ENCODE measurements at regions not wholly inside any gene's neighbourhood (a gene's known extent, or its start where the extent isn't known, plus 50 kb on each side); places are given as distances from the start of the nearest gene placed in this dataset.

DNA sequence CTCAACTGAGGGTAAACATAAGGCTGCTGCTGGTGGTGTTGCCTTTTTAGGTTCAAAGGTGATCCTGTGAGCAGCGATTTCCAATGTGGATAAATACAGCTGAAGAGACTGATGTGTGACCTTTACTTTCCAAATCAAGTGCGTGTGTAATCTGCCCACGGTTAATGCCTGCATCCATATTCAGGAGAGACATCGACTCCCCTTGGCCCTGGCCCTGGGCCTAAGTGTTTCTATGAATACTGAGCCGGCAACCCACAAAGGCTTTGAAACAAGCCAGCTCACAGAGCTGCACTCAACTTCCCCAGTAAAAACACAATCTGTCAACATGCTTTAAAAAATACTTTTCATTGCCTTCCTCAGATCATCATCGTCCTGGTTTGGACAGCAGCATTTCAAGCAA, 1026.6 kb downstream of the TMEM182 start:
- CTCF ChIA-PET: no interaction called here
- POLR2A ChIA-PET (ENCODE audit: low non-redundant PET): no interaction called here
- no peak for DNase-seq (ENCODE audit: low spot score)
- TF ChIP-seq, protein P1, sequence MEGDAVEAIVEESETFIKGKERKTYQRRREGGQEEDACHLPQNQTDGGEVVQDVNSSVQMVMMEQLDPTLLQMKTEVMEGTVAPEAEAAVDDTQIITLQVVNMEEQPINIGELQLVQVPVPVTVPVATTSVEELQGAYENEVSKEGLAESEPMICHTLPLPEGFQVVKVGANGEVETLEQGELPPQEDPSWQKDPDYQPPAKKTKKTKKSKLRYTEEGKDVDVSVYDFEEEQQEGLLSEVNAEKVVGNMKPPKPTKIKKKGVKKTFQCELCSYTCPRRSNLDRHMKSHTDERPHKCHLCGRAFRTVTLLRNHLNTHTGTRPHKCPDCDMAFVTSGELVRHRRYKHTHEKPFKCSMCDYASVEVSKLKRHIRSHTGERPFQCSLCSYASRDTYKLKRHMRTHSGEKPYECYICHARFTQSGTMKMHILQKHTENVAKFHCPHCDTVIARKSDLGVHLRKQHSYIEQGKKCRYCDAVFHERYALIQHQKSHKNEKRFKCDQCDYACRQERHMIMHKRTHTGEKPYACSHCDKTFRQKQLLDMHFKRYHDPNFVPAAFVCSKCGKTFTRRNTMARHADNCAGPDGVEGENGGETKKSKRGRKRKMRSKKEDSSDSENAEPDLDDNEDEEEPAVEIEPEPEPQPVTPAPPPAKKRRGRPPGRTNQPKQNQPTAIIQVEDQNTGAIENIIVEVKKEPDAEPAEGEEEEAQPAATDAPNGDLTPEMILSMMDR (conservative IDR thresholded peaks at IDR 0.05; ENCODE audit: low read depth): no peak
- peak overlapping the region; percentile 56; the same call in 1 of the 2 replicates for H3K27ac ChIP-seq

DNA sequence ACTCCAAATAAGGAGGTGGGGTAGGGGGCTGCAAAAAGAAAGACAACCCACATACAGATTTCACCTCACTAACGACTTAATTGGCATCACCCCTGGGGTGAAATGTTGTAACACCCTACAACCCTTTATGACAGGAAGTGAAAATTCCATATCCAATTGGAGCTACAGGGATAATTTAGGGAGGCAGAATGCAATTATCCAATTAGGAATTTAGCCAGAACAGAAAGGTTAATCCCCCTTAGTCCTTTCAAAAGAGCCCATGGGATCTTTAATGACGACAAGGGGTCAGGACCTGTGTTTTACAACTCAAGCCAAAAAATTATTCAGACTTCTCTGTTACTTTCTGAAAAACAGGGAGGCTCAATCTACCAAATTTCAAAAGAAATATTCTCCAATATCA, 1027.1 kb downstream of the TMEM182 start:
- peak overlapping the region; percentile 78; the same call in 1 of the 2 replicates for H3K27ac ChIP-seq
- DNase-seq (ENCODE audit: low spot score): peak; percentile 2
- CTCF ChIA-PET: no interaction called here
- POLR2A ChIA-PET (ENCODE audit: low non-redundant PET): no interaction called here
- TF ChIP-seq, protein P1 (conservative IDR thresholded peaks at IDR 0.05; ENCODE audit: low read depth): no peak

DNA sequence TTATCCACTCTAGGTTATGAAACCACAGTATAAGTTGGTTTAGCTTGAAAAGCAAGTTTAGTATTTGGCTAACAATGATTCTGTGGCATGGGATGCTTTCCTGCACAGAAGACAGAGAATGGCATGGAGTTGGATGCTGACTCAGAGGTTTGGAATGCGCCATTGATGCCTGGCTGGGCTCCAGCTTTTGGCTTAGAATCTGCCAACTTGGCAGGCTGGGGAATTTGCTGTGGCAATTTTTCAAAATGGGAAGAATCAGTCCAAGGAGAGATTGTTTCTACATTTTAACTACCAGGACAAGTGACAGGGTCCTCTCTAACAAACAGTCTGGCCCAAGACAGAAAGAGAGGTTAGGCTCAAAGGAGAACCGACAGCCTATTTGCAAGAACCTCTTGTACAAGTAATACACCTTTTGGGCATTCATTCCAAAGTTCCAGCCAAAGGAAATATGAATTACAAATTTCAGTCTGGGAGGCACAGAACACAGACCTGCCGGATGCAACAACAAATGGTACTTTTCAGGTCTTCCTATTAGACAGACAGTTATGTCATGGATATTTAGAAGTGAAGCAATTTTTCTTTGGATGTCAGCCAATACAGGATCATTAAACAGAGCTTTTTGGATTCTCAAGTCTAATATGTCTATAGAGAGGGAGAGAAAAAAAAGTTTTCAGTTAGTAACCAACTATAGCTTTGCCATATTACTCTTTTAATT, 1027.7 kb downstream of the TMEM182 start:
- peak overlapping the region; percentile 78; the same call in 1 of the 2 replicates for H3K27ac ChIP-seq
- DNase-seq (ENCODE audit: low spot score): peak; percentile 42
- CTCF ChIA-PET: no interaction called here
- POLR2A ChIA-PET (ENCODE audit: low non-redundant PET): no interaction called here
- TF ChIP-seq, protein P1 (conservative IDR thresholded peaks at IDR 0.05; ENCODE audit: low read depth): no peak

DNA sequence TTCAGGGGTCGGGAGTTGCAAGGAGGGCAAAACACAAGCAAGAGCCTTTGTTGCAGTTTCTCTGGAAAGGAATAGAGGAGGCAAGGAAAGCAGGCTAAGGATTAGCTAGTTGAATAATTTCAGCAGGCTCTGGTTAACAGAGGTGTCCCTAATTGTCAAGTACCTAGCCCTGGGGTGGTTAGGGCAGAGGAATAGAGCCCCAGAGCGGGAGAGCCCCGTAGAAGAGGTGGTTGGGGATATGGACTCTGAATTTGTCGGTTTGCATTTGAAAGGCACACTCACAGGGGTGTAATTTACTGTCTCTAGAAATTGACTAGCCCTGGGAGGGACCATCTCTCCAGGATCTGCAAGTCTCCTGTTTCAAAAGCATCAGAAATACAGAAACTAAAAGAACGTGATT, 1030.2 kb downstream of the TMEM182 start:
- H3K27ac ChIP-seq: no peak overlapping the region
- no peak for DNase-seq (ENCODE audit: low spot score)
- TF ChIP-seq, protein P1 (conservative IDR thresholded peaks at IDR 0.05; ENCODE audit: low read depth): no peak
- POLR2A ChIA-PET (ENCODE audit: low non-redundant PET): no interaction called here
- CTCF ChIA-PET: no interaction called here

DNA sequence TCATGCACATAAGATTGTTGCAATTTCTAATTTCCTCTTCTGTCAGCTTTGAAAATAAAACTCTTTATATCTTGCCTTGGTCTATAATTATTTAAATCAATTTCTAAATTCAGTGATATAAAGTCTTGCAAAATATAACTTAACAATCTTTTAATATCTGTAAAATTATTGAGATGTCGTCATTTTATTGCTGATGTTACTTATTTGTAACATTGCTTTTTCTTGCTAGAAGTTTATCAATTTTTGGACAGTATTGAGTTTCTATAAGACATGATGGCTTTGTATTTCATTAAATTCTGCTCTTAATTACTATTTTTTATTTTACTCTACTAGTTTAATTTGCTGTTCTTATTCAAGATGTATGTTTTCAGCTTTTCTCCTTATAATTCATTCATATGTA, 1036.5 kb downstream of the TMEM182 start:
- no peak for DNase-seq (ENCODE audit: low spot score)
- POLR2A ChIA-PET (ENCODE audit: low non-redundant PET): no interaction called here
- TF ChIP-seq, protein P1 (conservative IDR thresholded peaks at IDR 0.05; ENCODE audit: low read depth): no peak
- CTCF ChIA-PET: no interaction called here
- H3K27ac ChIP-seq: no peak overlapping the region

DNA sequence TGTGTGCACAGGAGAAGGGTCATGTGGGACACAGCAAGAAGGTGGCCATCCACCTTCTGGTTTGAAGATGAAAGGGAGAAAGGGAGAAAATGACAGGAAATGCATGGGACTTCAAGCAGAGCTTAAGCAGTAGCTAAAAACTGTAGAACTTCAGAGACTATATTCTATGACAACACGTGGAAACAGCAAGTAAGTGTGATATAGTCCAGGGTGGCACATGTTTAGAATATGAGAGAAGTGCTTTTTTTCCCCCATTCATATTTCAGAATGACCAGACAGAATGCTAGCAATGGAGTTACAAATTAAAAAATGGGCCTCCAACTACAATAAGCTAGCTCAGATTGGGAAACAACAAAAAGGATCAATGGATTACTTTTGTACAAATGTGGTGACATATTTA, 1042.2 kb downstream of the TMEM182 start:
- DNase-seq (ENCODE audit: low spot score): no peak
- ChIA-PET CTCF (no interaction called here), POLR2A (ENCODE audit: low non-redundant PET) (no interaction called here)

More for the DNA sequence above, 1042.2 kb downstream of the TMEM182 start:
- TF ChIP-seq, protein P1 (conservative IDR thresholded peaks at IDR 0.05; ENCODE audit: low read depth): no peak
- H3K27ac ChIP-seq: no peak overlapping the region

Data from RWPE1 (cell line).